COLO829 (cell line): ENCODE measurements at regions not wholly inside any gene's neighbourhood (a gene's known extent, or its start where the extent isn't known, plus 50 kb on each side); places are given as distances from the start of the nearest gene placed in this dataset.
"Not testable (repeated sequence)": the region's sequence is repeated elsewhere in the genome, so short reads cannot be mapped to it uniquely, and the experiment has no call there.

Source experiments
- DNase-seq: peaks from one replicate; pipeline ENCODE4 v3.0.0; 2012; ENCODE audit warnings: low spot score

DNA sequence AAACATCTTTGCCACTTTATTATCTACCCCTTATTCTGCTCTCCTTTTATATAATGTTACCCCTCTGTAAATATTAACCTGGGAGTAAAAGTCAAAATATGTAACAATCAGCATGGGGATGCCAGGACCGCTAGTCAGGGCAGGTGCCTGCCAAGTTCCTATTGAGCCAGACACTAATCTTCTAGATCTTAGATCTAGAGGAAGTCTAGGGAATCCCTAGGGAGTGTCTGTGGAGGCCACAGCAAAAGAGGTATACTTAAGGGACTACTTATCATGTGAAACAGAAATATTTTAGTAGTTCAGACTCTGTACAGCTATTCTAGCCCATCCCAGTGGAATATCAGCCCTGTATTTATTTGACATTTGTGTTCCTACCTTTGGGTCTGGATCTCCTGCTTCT is 600.8 kb upstream of the CDH2 start:
- DNase-seq, result no peak

DNA sequence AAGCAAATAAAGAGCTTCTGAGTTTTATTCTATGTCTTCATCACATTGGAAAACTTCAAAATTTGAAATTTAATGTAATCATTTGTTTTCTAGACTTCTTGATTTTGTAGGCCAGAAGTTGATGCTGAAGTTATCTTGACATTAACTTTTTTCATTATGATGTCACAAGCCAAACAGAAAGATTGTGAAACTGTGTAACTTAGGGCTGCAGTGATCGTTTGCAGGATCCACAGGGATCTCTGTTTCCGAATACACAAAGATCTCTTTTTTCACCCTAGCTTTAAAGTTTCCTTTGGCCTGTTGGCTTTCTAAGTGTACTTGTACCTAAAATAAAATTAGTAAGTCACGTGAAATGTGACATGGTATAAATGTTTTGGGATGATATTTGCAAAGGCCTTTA is 594.9 kb upstream of the CDH2 start:
- DNase-seq, result no peak

DNA sequence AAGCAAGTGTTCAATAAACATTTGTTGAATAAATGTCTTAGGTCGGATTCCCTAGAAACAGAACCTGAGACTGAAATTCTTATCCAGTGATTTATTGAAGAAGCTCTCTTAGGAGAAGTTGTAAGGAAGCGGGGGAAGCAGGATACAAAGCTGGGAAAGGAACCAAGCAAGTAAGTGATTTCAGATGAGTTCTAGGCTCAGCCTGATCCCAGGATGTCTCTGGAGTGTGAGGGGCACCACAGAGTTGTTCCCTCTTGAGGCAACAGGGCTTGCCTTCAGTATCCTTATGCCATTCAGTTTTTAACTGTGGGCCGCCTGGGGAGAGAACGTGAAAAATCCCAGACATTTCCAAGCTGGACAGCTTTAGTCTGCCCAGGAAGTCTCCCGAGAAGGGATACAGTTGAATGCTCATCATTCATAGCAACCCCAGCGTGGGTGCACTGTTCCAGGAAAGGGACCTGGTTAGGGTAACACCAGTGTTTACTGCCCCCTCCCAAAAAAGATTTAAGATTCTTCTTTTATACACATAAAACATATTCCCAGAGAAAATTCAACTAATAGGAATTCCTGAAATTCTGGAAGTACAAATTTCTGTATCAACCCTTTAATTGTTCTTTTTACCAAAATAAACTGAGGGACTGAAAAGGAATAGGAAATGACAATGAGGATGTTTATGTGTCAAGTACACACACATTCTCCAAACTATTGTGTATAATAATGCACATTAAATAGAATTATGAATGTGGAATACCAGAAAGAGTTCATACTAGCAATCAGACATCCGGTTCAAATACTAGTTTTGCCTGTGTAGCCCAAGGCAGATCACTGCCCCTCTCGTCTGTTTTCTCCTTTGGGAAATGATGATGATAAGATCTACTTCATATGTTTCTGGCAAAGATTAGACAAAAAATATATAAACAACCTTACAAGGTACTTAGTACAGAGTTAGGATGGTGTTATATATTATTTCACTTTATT is 592.1 kb upstream of the CDH2 start:
- no peak for DNase-seq

DNA sequence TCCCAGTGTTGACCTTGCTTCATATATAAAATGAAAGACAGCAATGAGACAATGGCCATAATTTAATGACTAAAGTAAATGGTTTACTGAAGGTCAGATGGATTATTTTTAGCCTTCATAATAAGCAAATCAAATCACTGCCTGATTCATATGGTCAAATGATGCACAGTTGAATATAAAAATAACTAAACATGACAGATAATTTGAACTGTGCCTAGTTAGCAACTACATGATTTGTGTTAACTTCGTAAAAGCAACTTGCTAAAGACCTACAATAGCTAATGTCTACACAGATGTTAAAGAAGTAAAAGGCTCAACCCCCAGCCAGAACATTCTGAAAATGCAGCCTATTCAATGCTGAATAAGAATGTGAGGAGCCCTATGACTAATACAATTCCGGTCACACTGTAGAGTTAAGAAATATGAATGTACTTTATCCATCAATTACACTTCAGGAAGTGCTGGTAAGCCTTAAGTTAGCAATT is 590.8 kb upstream of the CDH2 start:
- peak; percentile 40 for DNase-seq

DNA sequence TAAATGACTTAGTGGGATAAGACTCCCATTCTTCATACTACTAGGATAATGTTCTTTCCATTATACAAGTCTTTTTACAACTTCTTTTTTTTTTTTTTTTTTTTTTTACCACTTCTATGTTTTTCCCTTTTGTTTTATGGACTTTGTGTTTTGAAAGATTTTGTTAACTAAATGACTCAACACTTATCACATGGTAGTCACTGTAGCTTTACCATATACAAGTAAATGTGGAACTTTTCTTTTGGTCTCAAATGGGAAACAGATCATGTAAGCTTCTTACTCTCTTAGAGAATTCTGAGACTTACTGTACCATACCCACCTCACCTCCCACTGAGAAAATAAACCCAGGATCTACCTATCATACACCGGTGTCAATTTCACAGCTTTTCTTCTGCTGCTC is 590.3 kb upstream of the CDH2 start:
- DNase-seq, result no peak

DNA sequence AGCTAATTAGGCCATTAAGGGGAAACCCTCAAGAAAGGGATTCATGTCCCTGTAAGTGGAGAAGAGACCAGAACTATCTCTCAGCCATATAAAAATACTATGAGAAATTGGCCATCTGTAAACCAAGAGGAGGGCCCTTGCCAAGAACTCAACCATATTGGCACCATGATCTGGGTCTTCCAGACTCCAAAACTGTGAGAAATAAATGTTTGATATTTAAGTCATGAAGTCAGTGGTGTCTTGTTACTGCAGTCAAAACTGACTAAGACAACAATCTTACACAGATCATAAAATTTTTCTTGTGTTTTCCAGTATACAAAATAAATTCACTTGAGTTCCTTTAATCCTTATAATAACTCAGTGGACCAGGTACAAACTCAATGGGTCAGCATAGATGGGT is 589.8 kb upstream of the CDH2 start:
- no peak for DNase-seq

DNA sequence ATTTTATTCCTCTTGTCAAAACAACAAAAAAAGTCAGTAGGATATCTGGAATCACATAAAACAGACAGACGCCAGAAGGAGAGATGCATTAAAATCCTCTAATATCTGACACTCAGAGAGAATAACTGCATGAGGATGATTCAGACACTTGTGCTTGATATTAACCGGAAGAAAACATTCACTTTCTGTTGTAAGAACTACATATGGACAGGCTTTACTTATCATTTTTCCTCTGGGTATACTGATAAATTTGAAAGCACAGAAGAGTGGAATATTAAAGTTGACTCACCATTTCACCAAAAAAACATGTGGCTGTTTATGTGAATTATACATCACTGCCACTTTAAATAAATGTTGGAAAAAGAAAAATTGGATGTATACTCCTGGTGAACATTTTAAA is 589.1 kb upstream of the CDH2 start:
- peak; percentile 15 for DNase-seq

DNA sequence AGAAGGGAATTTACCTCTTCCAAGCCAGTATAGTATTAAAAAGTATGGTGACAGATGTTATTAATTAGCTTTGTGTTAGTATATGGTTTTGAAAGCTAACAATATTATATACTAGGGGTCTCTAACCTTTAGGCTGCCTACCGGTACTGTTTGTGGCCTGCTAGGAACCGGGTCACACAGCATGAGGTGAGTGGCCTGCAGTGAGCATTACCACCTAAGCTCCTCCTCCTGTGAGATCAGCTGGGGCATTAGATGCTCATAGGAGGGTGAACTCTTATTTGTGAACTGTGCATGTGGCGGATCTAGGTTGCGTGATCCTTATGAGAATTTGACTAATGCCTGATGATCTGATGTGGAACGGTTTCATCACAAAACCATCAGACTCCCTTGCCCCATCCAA is 583.4 kb upstream of the CDH2 start:
- no peak for DNase-seq

DNA sequence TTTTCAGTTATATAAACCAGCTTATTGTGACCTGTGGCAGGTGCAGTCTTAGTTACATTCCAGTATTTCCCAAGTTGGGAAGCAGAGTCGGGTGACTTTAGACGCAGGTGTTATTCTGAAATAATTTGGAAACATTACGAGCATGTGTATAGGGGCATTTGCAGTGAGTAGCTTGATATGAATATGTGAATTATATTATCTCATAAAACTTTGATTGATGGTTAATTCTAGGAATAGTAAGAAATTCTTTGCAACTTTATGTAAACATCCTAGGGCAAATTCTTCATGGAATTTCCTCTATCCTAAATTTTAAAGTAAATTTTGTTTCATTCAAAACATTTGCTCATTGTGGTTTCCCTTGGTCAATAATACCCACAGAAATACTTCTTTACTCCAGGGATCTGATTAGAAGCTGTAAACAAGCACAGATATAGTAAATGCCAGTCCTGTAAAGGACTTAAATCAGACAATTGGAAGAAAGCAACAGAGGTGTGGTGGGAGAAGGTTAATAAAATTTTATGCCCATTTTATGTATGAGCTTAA is 580.6 kb upstream of the CDH2 start:
- DNase-seq, result no peak

DNA sequence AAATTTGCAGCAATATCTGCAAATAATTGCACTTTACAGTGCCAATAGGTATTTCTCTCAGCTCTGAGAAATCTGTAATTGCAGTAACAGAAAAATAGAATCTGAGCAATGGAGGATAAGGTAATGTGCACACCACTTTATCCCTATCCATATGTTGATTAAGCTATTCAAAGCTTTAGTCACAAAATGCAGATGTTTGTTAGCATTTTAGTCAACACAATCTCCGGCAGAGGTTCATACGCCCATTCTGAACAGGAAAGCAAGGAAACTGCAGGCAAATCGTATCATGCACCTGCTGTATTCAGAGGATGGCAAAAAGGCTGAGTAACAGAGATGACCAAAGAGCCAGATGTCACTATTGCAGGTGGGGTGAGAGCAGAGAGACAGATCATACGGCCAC is 566.2 kb upstream of the CDH2 start:
- DNase-seq, result no peak

DNA sequence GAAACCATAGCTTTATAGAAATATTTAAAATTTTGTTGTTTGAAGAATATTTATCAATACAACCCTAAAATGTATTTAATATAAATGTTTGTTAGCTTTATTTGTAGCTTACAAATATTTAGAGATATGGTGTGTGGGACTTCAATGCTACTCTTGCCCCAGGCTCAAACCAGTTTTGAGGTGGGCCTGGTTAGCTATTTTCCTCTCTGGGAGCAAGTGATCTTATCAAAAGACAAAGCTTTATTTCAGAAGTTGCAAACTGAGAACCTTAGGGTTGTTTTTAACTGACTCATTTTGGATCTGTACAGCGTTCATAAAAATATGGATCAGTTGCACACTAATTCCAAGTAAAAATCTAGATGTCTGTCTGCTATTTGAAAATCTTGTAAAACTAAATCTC is 563.6 kb upstream of the CDH2 start:
- no peak for DNase-seq

DNA sequence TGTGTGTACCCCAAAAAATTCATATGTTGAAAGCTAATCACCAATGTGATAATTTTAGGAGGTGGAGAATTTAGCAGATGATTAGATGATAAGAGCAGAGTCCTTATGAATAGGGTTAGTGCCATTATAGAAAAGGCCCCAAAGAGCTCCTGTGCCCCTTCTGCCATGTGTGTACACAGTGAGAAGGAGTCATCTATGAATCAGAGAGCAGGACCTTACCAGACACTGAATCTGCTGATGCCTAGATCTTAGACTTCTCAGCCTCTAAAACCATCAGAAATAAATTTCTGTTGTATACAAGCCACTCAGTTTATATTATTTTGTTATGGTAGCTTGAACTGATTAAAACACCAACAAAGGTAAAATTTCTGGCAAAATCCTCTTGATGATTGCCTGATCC is 560.0 kb upstream of the CDH2 start:
- DNase-seq, result no peak

DNA sequence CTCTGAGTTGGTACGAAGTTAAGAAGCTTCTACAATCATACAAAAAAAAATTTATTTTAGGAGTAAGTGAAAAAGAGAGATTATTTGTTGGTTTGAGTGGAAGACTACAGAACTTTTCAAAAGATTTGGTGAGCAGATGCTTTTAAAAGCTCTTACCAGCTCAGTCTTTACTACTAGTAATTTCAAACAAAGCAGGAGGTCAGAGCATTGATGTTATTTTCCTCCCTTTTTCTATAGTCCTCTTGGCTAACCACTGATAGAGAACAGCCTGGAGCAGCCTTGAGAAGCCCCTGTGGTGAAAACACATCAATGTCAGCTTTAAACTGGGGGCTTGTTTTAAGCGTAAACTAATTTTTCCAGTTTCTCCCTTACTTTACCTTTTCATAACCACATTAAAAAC is 559.3 kb upstream of the CDH2 start:
- no peak for DNase-seq

DNA sequence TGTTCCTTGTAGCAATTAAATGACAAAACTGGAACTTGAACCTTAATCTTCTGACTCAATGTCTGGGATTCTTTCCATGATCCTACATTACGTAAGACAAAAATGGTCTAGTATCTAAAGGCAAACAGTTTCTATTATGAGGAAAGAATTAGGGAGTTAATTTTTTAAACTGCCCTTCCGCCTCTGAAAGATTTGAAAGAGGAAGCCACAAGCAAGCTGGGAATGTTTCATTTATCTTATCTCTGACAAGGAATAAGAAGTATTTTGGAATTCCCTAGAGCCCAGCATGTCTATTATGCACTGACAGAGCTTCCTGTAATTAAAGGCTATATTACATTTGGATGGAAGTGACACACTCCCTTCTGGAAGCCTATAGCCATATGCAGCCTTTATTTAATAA is 558.8 kb upstream of the CDH2 start:
- peak; percentile 65 for DNase-seq

DNA sequence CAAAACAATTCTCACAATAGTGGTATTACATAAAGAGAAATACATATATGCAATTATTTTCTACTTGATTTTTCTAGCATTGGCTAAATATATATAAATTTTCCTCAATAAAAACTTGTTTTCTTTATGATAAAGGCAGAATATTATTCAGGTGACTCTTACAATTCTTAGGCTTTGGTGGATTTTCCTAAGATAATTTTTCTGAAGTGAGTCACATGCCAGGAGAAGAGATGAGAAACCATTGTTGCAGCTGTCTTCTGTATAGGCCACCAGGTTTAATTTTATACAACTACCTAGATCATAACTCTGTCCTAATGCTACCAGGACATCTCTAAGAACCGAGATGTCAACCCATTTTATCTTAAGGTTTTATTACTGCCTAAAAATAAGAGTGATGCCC is 552.4 kb upstream of the CDH2 start:
- DNase-seq, result no peak

DNA sequence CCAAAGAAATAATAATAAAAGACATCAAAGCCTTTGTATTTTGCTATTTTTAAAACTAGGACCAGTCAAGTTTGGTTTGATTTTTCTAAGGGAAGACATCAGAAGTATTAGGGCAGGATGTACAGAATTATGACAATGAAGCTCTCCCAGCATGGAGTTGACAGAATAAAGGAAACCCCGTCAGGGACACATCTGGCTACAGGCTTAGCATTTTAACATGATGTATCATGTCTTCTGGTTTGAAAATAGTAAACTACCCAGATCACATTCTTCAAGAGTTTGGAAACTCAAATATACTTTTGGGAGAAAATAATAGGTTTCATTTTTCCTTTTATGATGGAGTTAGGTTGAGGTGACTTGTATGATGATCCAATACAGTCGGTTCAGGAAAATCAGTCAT is 552.0 kb upstream of the CDH2 start:
- DNase-seq, result no peak

DNA sequence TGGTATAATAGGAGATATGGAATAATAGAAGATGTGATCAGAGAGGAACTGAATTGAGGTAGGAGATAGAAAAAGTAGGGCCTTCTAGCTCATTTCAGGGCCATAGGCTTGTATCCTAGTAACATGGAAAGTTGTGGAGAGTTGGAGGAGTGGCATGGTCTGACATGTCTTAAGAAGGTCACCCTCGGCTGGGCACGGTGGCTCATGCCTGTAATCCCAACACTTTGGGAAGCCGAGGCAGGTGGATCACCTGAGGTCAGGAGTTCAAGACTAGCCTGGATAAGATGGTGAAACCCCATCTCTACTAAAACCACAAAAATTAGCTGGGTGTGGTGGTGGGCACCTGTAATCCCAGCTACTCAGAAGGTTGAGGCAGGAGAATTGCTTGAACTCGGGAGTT is 550.3 kb upstream of the CDH2 start:
- DNase-seq, result not testable (repeated sequence)

DNA sequence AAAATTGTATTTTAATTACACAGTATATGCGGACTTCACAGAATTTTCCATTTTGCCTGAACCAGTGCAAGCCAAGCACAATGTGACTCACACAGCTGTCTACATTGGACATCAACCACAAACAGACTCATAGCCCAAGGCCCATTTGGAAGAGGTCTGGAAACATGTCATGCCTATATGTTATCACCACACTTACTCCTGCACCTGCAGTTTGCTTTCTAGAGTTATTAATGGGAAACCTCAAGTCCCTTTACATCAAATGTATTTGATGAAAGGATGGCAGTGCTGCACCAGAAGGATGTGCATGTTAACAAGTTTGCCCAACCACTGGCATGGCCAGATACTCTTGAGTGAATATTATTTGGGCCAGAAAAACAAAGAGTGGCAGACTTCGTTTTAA is 548.9 kb upstream of the CDH2 start:
- DNase-seq, result no peak

DNA sequence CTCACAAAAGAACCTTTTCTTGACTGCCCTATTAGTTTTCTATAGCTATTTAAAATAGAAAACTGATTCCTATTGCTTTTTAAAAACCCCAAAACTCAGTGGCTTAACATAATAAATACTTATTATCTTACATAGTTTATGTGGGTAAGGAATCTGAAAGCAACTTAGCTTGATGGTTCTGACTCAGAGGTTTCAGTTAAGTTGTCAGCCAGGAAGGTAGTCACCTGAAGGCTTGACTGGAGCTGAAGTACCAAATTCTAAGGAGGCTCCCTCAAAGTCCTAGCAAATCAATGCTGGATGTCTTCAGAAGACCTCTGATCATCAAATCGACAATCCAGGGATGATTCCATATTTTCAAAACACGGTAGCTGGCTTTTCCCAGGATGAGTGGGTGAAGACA is 546.6 kb upstream of the CDH2 start:
- no peak for DNase-seq

DNA sequence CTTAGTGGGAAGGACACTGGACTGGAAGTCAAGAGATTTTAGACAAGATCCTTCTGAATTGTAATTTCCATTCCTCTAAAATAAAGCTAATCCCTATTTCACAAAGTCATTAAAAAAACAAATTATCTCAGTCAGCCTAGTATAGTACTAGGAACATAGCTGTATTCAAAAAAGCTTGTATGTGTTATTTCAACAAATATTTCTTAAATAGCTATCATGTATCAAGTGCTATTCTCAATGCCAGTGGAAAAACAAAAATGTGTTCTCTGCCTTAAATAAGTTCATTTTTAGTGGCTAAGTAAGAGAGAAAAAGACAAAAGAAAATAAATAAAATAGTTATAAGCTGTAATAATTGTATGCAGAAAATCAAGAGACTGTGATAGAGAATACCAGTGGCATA is 541.8 kb upstream of the CDH2 start:
- DNase-seq, result no peak

DNA sequence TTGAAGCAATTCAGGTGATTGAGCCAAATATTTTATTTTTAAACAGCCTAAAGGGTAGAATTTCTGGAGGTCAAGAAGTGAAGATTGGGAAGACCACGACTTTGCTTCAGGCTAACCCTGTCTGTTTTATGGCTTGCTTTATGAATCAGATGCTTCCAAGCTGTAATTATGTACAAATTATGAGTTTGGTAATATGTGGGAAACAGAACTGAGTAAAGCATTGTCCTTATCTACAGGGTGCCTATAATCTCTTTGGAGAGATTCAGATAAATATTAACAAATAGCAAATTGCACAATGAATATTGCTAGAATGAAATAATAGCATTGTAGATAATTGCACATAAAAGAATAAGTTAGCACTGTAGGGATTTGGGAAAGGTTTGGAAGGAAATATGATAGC is 539.4 kb upstream of the CDH2 start:
- DNase-seq, result no peak

DNA sequence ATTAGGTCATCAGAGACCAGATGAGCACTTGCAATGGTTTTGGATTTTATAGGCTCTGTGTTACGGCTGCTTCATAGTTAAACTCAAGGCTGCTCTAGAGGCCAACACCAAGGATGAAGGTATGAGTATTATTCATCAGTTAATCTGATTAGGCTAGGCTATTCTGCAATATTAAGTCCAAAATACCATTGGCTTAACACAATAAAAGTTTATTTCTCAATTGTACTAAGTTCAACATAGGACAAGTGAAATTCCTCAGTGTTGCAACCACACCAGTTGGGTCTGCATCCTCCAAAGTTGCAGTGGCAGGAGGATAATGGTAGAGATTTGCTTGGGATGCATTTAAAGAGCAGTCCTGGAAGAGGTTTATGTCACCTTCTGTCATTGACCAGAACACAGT is 538.3 kb upstream of the CDH2 start:
- no peak for DNase-seq

DNA sequence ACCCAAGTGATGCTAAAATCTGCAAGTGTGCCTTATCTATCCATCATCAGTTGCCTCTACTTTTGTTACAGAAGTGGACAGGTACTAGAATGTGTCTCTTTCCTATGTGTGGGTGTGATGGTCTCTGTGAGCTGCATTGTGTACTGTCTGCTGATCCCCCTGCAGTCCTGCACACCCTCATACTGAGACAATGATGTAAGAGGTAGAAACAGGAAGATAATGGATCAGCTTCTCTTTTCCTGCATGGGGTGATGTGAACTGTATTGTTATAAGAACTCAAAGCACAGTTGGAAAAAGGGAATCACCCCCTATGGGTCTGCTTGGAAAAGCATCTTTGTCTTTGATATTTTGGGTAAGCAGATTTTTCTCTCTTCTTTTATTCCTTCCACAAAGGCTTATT is 537.6 kb upstream of the CDH2 start:
- DNase-seq, result no peak
